ENCODE measurements at regions not wholly inside any gene's neighbourhood (a gene's known extent, or its start where the extent isn't known, plus 50 kb on each side); places are given as distances from the start of the nearest gene placed in this dataset.

DNA sequence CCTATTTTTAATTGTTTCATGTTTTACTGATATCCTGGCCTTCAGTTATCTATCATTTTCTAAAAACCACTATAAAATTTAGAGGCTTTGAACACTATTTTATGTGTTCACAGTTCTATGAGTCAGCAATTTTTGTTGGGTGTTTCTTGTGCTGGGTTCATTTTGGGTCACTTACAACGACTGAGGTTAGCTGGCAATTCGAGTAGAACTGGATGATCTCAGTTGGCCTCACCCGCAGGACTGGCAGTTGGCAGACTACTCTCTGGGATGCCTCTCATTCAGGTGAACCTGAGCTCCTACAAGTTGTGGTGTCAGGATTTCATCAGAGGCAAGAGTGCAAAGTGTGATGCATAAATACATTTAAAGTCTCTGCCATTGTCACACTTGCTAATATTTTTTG, 151.0 kb upstream of the PAPPA start:
- Histone ChIP-seq H3K9me3 (ENCODE audit: insufficient read depth, low read length) (no peaks in the 10 kb centered on the region), H2AFZ (ENCODE audit: low read depth, low read length, severe bottlenecking) (no peak overlapping the region), H3K9ac (ENCODE audit: low read length) (no peak overlapping the region), H3K79me2 (ENCODE audit: insufficient read depth, low read length) (no peaks in the 10 kb centered on the region), H3K36me3 (ENCODE audit: low read length) (no peaks in the 10 kb centered on the region), H3F3A (ENCODE audit: insufficient read depth) (no peaks in the 10 kb centered on the region), H3K4me3 (ENCODE audit: insufficient read depth, low read length, poor library complexity, severe bottlenecking) (no peak overlapping the region), H3K4me2 (ENCODE audit: low read depth, low read length, poor library complexity, severe bottlenecking) (no peak overlapping the region), H3K27me3 (ENCODE audit: low read length) (no peaks in the 10 kb centered on the region), H3K9me2 (replicated peaks; ENCODE audit: insufficient read depth, low read length) (no peaks in the 10 kb centered on the region), H3K27ac (ENCODE audit: low read depth, low read length) (no peak overlapping the region), H4K20me1 (ENCODE audit: low read depth, low read length) (no peaks in the 10 kb centered on the region)
- TF ChIP-seq EZH2phosphoT487 (conservative IDR thresholded peaks at IDR 0.05; ENCODE audit: low read length) = no peak
- TF ChIP-seq, protein P1, sequence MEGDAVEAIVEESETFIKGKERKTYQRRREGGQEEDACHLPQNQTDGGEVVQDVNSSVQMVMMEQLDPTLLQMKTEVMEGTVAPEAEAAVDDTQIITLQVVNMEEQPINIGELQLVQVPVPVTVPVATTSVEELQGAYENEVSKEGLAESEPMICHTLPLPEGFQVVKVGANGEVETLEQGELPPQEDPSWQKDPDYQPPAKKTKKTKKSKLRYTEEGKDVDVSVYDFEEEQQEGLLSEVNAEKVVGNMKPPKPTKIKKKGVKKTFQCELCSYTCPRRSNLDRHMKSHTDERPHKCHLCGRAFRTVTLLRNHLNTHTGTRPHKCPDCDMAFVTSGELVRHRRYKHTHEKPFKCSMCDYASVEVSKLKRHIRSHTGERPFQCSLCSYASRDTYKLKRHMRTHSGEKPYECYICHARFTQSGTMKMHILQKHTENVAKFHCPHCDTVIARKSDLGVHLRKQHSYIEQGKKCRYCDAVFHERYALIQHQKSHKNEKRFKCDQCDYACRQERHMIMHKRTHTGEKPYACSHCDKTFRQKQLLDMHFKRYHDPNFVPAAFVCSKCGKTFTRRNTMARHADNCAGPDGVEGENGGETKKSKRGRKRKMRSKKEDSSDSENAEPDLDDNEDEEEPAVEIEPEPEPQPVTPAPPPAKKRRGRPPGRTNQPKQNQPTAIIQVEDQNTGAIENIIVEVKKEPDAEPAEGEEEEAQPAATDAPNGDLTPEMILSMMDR (IDR thresholded peaks at IDR 0.05; ENCODE audit: insufficient read depth, low read length, poor library complexity, severe bottlenecking) = no peak

DNA sequence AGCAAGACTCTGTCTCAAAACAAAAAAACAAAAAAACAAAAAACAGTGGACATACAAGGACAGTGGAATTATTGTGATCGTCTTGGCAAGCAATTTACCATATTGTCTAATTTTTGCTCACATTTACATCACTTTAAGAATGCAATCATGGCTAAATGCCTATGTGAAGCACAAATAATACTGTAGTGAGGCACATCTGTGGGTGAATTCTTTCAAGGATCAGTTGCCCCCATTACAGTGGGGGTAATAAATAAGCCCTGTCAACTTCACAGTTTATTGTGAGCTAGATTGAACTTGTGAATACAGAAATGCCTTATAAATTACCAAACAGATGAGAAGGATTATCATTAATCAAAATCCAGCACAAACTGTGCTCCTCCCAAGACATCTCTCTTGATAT, 150.2 kb upstream of the PAPPA start:
- Histone ChIP-seq H3K27me3 (ENCODE audit: low read length) (no peaks in the 10 kb centered on the region), H3K4me2 (ENCODE audit: low read depth, low read length, poor library complexity, severe bottlenecking) (no peak overlapping the region), H3F3A (ENCODE audit: insufficient read depth) (no peaks in the 10 kb centered on the region), H3K4me3 (ENCODE audit: insufficient read depth, low read length, poor library complexity, severe bottlenecking) (no peak overlapping the region), H2AFZ (ENCODE audit: low read depth, low read length, severe bottlenecking) (no peak overlapping the region), H3K79me2 (ENCODE audit: insufficient read depth, low read length) (no peaks in the 10 kb centered on the region), H3K9me3 (ENCODE audit: insufficient read depth, low read length) (no peaks in the 10 kb centered on the region), H4K20me1 (ENCODE audit: low read depth, low read length) (no peaks in the 10 kb centered on the region), H3K36me3 (ENCODE audit: low read length) (no peaks in the 10 kb centered on the region), H3K9ac (ENCODE audit: low read length) (no peak overlapping the region), H3K27ac (ENCODE audit: low read depth, low read length) (no peak overlapping the region), H3K9me2 (replicated peaks; ENCODE audit: insufficient read depth, low read length) (no peaks in the 10 kb centered on the region)
- no peak for TF ChIP-seq EZH2phosphoT487 (conservative IDR thresholded peaks at IDR 0.05; ENCODE audit: low read length)
- TF ChIP-seq, protein P1 (IDR thresholded peaks at IDR 0.05; ENCODE audit: insufficient read depth, low read length, poor library complexity, severe bottlenecking) = no peak

DNA sequence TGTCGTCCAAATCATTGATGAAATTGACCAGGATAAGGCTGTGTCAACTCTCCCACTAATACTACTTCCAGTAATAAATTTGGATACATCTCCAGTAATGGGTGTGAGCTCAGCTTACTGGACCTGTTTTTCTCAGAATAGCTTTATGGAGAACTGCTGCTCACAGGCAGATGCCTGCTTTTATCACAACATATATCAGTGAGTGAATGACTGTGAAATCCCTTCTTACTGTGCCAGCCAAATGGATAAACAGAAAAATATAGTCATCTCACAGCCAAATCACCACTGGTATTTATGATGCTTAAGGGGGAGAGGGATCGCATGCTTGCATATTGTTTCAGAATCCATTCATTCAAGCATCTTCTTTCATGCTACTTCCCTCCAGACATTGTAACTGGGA, 148.4 kb upstream of the PAPPA start:
- no peaks in the 10 kb centered on the region for H3K9me2 ChIP-seq (replicated peaks; ENCODE audit: insufficient read depth, low read length)
- H3K27ac ChIP-seq (ENCODE audit: low read depth, low read length) = no peak overlapping the region
- H3K4me2 ChIP-seq (ENCODE audit: low read depth, low read length, poor library complexity, severe bottlenecking) = no peak overlapping the region
- H3K79me2 ChIP-seq (ENCODE audit: insufficient read depth, low read length) = no peaks in the 10 kb centered on the region
- H3K36me3 ChIP-seq (ENCODE audit: low read length) = no peaks in the 10 kb centered on the region
- H3K9ac ChIP-seq (ENCODE audit: low read length) = no peak overlapping the region
- no peaks in the 10 kb centered on the region for H4K20me1 ChIP-seq (ENCODE audit: low read depth, low read length)
- no peaks in the 10 kb centered on the region for H3K9me3 ChIP-seq (ENCODE audit: insufficient read depth, low read length)
- H3F3A ChIP-seq (ENCODE audit: insufficient read depth) = no peaks in the 10 kb centered on the region
- no peaks in the 10 kb centered on the region for H3K27me3 ChIP-seq (ENCODE audit: low read length)
- no peak overlapping the region for H3K4me3 ChIP-seq (ENCODE audit: insufficient read depth, low read length, poor library complexity, severe bottlenecking)
- H2AFZ ChIP-seq (ENCODE audit: low read depth, low read length, severe bottlenecking) = no peak overlapping the region
- TF ChIP-seq, protein P1 (IDR thresholded peaks at IDR 0.05; ENCODE audit: insufficient read depth, low read length, poor library complexity, severe bottlenecking) = no peak
- TF ChIP-seq EZH2phosphoT487 (conservative IDR thresholded peaks at IDR 0.05; ENCODE audit: low read length) = no peak

DNA sequence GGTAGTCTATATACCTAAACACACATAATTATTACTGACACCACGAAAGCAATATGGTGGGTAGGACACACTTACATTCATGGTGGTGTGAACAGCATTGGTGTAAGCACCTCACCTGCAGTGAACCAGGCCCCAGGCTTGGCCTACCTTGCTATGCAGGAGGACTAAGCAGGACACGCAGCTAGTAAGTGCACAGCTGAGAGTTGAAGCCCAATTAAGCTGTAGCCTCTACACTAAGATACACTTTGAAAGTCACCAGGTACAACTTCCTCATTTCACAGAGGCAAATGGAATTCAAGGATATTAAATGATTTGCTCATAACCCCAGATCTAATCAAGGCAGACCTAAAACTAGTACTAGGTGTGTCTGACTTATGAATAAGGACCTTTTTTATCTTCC, 145.8 kb upstream of the PAPPA start:
- Histone ChIP-seq H2AFZ (ENCODE audit: low read depth, low read length, severe bottlenecking) (no peak overlapping the region), H3K79me2 (ENCODE audit: insufficient read depth, low read length) (no peaks in the 10 kb centered on the region), H4K20me1 (ENCODE audit: low read depth, low read length) (no peaks in the 10 kb centered on the region), H3K36me3 (ENCODE audit: low read length) (no peaks in the 10 kb centered on the region), H3K4me2 (ENCODE audit: low read depth, low read length, poor library complexity, severe bottlenecking) (no peak overlapping the region), H3K4me3 (ENCODE audit: insufficient read depth, low read length, poor library complexity, severe bottlenecking) (no peak overlapping the region), H3K9me2 (replicated peaks; ENCODE audit: insufficient read depth, low read length) (no peaks in the 10 kb centered on the region), H3K9me3 (ENCODE audit: insufficient read depth, low read length) (no peaks in the 10 kb centered on the region), H3F3A (ENCODE audit: insufficient read depth) (no peaks in the 10 kb centered on the region), H3K27me3 (ENCODE audit: low read length) (no peaks in the 10 kb centered on the region), H3K27ac (ENCODE audit: low read depth, low read length) (no peak overlapping the region), H3K9ac (ENCODE audit: low read length) (no peak overlapping the region)
- no peak for TF ChIP-seq EZH2phosphoT487 (conservative IDR thresholded peaks at IDR 0.05; ENCODE audit: low read length)
- TF ChIP-seq, protein P1 (IDR thresholded peaks at IDR 0.05; ENCODE audit: insufficient read depth, low read length, poor library complexity, severe bottlenecking) = no peak
